ENCODE measurements at regions not wholly inside any gene's neighbourhood (a gene's known extent, or its start where the extent isn't known, plus 50 kb on each side); places are given as distances from the start of the nearest gene placed in this dataset.

- H3K27me3 ChIP-seq (replicated peaks in 1 of 7), result no peaks in the 10 kb centered on the region
- TF ChIP-seq CTCF (IDR thresholded peaks at IDR 0.05 in 8 of 11, conservative IDR thresholded peaks at IDR 0.05 in 3 of 11) (no peak), POLR2AphosphoS5 (IDR thresholded peaks at IDR 0.05) (no peak)
- no peaks in the 10 kb centered on the region for H3K36me3 ChIP-seq
- no peaks in the 10 kb centered on the region for H3K9me3 ChIP-seq
- no peak overlapping the region for H3K27ac ChIP-seq
- no peak overlapping the region for H3K4me3 ChIP-seq
- peaks cover 0 to 15% (median 3%) of the 10 kb centered on the region in 6 donors for H3K4me1 ChIP-seq
- intact Hi-C loops (cut with DNase I; ENCODE audit: low total_unique reads), result no loop called here
- DNase-seq, result no peak
- WGBS, 5 donors, result 74 to 90% (median 88%) methylated on average over 3 of the region's 3 CpGs
Measured at GRCh38 chr5:43771611-43772031, 168.6 kb downstream of the NNT start.

GRCh38 chr5:43769571-43770355, 166.8 kb downstream of the NNT start:
- H3K9me3 ChIP-seq, result no peaks in the 10 kb centered on the region
- DNase-seq, result no peak
- TF ChIP-seq POLR2AphosphoS5 (IDR thresholded peaks at IDR 0.05) (no peak), POLR2A (IDR thresholded peaks at IDR 0.05) (no peak), CTCF (IDR thresholded peaks at IDR 0.05 in 8 of 11, conservative IDR thresholded peaks at IDR 0.05 in 3 of 11) (no peak)
- no peaks in the 10 kb centered on the region for H3K36me3 ChIP-seq
- peaks cover 0 to 15% (median 3%) of the 10 kb centered on the region in 6 donors for H3K4me1 ChIP-seq
- 57 to 78% (median 65%) methylated on average over 7 of the region's 7 CpGs for whole genome bisulfite sequencing, 5 donors
- H3K4me3 ChIP-seq, result no peak overlapping the region
- H3K27ac ChIP-seq, result no peak overlapping the region
- H3K27me3 ChIP-seq (replicated peaks in 1 of 7), result no peaks in the 10 kb centered on the region
- intact Hi-C loops (cut with DNase I; ENCODE audit: low total_unique reads), result no loop called here

Small RNA genes lying in the stretch of these regions (small RNA-seq; reads per million reads assigned to genes)
- 0 reads per million in 4 donors for gene RNU6-381P

All from spleen (tissue), 11 donors.